PFSK-1 (cell line): ENCODE measurements at regions not wholly inside any gene's neighbourhood (a gene's known extent, or its start where the extent isn't known, plus 50 kb on each side); places are given as distances from the start of the nearest gene placed in this dataset.

ENCODE experiments used
- FOXP2 ChIP-seq: optimal IDR thresholded peaks from 2 replicates; pipeline ENCODE3; 2011; ENCODE audit warnings: borderline replicate concordance, control low read depth, inconsistent platforms; ENCODE audit not compliant: insufficient read depth; ENCODE audit errors: extremely low read length, extremely low read depth
- POLR2AphosphoS5 ChIP-seq: IDR thresholded peaks from 2 replicates; pipeline ENCODE4 v1.6.1; 2012; ENCODE audit warnings: low read depth, mild to moderate bottlenecking, control low read depth, low read length, moderate library complexity
- SIN3A ChIP-seq: IDR thresholded peaks from 2 replicates; pipeline ENCODE4 v1.6.1; 2012; ENCODE audit warnings: mild to moderate bottlenecking, low read length, moderate library complexity, borderline replicate concordance; ENCODE audit not compliant: insufficient read depth
- TAF1 ChIP-seq: IDR thresholded peaks from 2 replicates; pipeline ENCODE4 v1.6.1; 2012; ENCODE audit warnings: low read length, control low read depth, borderline replicate concordance; ENCODE audit not compliant: insufficient read depth

GRCh38 chr2:238688193-238689153, 159.4 kb upstream of the TWIST2 start:
- no peak for TF ChIP-seq TAF1
- no peak for TF ChIP-seq SIN3A
- TF ChIP-seq POLR2AphosphoS5 = no peak
- no peak for TF ChIP-seq FOXP2
